HepG2 (cell line): ENCODE measurements at regions not wholly inside any gene's neighbourhood (a gene's known extent, or its start where the extent isn't known, plus 50 kb on each side); places are given as distances from the start of the nearest gene placed in this dataset.

ENCODE experiments used
- EZH2 ChIP-seq: conservative IDR thresholded peaks from 2 replicates; pipeline ENCODE4 v1.6.1; 2012; ENCODE audit warnings: mild to moderate bottlenecking, low read depth, low read length, moderate library complexity
- KDM1A ChIP-seq: IDR thresholded peaks from 2 replicates; pipeline ENCODE4 v1.6.1; 2016; ENCODE audit warnings: missing compliant biosample characterization
- MAFF ChIP-seq: IDR thresholded peaks from 2 replicates; pipeline ENCODE4 v1.6.1; 2011; ENCODE audit warnings: low read depth, low read length, improper control_type of control experiment
- NCOA2 ChIP-seq: sonication (generic); formaldehyde crosslinking; IDR thresholded peaks from 2 replicates; pipeline ENCODE4 v1.8.0; 2022; ENCODE audit warnings: inconsistent platforms
- PHF20 ChIP-seq: sonication (generic); formaldehyde crosslinking; IDR thresholded peaks from 2 replicates; pipeline ENCODE4 v1.5.0; 2020; ENCODE audit warnings: mild to moderate bottlenecking, missing genetic modification reagents
- SIN3B ChIP-seq: fragments of 150-350 bp; IDR thresholded peaks from 2 replicates; pipeline ENCODE4 v1.6.1; 2014; ENCODE audit warnings: low read length
- ZBTB21 ChIP-seq: sonication (generic); formaldehyde crosslinking; IDR thresholded peaks from 2 replicates; pipeline ENCODE4 v1.4.0; 2020; ENCODE audit warnings: missing genetic modification reagents
- TF ChIP-seq, protein P1 (sequence below): fragments of 450-650 bp; IDR thresholded peaks from 2 replicates; pipeline ENCODE4 v1.6.1; 2016
- TF ChIP-seq, protein P2 (sequence below): sonication (generic); formaldehyde crosslinking; IDR thresholded peaks from 2 replicates; pipeline ENCODE4 v1.5.0; 2020; ENCODE audit warnings: mild to moderate bottlenecking, missing genetic modification reagents, moderate library complexity
- TF ChIP-seq, protein P3 (sequence below): sonication (generic); formaldehyde crosslinking; IDR thresholded peaks from 2 replicates; pipeline ENCODE4 v1.4.0; 2020; ENCODE audit warnings: missing genetic modification reagents, borderline replicate concordance

DNA sequence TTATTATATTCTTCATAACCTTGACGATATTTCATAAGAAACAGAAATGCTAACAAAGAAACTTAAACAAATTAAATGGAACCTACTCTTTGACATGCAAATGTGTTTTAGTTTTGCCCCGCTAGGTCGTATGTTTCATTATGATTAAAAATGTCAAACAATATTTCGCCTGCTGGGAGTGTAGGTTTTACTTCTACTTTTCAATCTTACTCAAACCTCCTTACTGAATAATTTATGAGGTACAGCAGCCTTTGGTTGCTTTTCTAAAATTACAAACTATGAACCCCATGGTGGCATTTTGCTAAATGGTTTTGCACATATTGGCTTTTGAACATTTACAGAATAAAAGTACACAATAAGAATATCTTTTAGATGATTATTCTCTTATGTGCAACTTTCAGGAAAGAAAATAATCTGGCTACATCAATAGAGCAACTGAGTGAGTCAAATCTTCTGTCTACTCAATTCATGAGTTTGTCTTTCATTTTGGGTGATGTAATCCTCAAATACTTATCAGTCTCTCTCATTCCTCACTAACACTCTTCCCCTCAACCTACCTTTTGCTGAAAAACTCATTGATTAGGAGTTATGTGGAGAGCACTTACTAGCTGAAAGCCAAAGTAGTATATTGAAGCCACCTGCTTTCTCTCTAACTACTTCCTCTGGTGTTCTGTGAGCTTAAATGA is 1226.4 kb downstream of the XPNPEP1 start:
- TF ChIP-seq PHF20 (CRISPR knock-in tag) (no peak), NCOA2 (no peak), SIN3B (no peak), ZBTB21 (CRISPR knock-in tag) (no peak), KDM1A (CRISPR knock-in tag) (no peak), MAFF (no peak), EZH2 (no peak)
- TF ChIP-seq, protein P1, sequence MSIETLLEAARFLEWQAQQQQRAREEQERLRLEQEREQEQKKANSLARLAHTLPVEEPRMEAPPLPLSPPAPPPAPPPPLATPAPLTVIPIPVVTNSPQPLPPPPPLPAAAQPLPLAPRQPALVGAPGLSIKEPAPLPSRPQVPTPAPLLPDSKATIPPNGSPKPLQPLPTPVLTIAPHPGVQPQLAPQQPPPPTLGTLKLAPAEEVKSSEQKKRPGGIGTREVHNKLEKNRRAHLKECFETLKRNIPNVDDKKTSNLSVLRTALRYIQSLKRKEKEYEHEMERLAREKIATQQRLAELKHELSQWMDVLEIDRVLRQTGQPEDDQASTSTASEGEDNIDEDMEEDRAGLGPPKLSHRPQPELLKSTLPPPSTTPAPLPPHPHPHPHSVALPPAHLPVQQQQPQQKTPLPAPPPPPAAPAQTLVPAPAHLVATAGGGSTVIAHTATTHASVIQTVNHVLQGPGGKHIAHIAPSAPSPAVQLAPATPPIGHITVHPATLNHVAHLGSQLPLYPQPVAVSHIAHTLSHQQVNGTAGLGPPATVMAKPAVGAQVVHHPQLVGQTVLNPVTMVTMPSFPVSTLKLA = no peak
- TF ChIP-seq, protein P2, sequence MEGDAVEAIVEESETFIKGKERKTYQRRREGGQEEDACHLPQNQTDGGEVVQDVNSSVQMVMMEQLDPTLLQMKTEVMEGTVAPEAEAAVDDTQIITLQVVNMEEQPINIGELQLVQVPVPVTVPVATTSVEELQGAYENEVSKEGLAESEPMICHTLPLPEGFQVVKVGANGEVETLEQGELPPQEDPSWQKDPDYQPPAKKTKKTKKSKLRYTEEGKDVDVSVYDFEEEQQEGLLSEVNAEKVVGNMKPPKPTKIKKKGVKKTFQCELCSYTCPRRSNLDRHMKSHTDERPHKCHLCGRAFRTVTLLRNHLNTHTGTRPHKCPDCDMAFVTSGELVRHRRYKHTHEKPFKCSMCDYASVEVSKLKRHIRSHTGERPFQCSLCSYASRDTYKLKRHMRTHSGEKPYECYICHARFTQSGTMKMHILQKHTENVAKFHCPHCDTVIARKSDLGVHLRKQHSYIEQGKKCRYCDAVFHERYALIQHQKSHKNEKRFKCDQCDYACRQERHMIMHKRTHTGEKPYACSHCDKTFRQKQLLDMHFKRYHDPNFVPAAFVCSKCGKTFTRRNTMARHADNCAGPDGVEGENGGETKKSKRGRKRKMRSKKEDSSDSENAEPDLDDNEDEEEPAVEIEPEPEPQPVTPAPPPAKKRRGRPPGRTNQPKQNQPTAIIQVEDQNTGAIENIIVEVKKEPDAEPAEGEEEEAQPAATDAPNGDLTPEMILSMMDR (CRISPR knock-in tag) = no peak
- TF ChIP-seq, protein P3, sequence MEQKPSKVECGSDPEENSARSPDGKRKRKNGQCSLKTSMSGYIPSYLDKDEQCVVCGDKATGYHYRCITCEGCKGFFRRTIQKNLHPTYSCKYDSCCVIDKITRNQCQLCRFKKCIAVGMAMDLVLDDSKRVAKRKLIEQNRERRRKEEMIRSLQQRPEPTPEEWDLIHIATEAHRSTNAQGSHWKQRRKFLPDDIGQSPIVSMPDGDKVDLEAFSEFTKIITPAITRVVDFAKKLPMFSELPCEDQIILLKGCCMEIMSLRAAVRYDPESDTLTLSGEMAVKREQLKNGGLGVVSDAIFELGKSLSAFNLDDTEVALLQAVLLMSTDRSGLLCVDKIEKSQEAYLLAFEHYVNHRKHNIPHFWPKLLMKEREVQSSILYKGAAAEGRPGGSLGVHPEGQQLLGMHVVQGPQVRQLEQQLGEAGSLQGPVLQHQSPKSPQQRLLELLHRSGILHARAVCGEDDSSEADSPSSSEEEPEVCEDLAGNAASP (CRISPR knock-in tag) = no peak
